KOPT-K1 (cell line): ENCODE measurements at regions not wholly inside any gene's neighbourhood (a gene's known extent, or its start where the extent isn't known, plus 50 kb on each side); places are given as distances from the start of the nearest gene placed in this dataset.

Experiments used
- H3K27ac ChIP-seq: fragments of 200-600 bp; sonication (generic); 2 replicates; pipeline ENCODE4 v1.5.1; 2016; ENCODE audit warnings: antibody characterized with exemption, mild to moderate bottlenecking, low read depth, low read length; ENCODE audit not compliant: poor library complexity, severe bottlenecking
- H3K36me3 ChIP-seq: fragments of 200-600 bp; sonication (generic); 2 replicates; pipeline ENCODE4 v1.5.1; 2017; ENCODE audit warnings: antibody characterized with exemption, mild to moderate bottlenecking, low read length, moderate library complexity; ENCODE audit not compliant: insufficient read depth
- H3K9me3 ChIP-seq: fragments of 200-600 bp; sonication (generic); 2 replicates; pipeline ENCODE4 v1.5.1; 2017; ENCODE audit warnings: antibody characterized with exemption, low read length, mild to moderate bottlenecking; ENCODE audit not compliant: insufficient read depth, poor library complexity, severe bottlenecking

- Histone ChIP-seq H3K27ac (no peak overlapping the region), H3K36me3 (peaks cover 22% of the 10 kb centered on the region), H3K9me3 (no peaks in the 10 kb centered on the region)
Measured at GRCh38 chr3:72442759-72443158, 405.5 kb downstream of the SHQ1 start.

DNA sequence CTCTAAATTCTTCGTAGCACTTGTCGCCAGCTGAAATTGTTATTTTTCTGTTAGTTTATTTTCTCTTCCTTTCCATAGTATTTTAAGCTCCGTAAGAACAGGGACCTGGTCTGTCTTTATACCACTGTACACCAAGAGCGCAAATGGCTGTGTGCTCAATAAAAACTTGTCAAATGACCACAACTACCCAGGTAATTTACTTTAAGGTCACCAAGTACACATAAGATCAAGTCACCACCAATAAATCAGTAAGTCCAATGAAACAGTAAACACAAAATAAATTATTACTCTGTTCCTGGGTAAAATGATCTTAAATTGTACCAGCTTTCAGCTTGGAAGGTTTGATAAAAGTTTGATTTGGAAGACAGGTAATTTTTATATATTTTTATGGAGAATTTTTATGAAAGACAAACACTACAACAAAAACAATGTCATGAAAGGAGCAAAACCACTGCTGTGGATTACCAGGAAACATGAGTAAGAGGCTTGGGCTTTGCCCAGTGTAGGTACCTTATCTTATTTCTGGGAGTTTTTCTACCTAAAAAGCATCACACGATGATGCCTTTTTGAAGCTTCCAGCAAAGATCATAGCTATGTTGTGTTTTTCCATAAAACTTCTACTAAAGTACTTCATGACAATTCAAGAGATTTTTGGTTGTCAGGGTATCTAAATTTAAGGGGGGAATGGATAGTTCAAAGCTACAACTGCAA, 406.8 kb downstream of the SHQ1 start:
- H3K27ac ChIP-seq, result no peak overlapping the region
- peaks cover 22% of the 10 kb centered on the region for H3K36me3 ChIP-seq
- no peaks in the 10 kb centered on the region for H3K9me3 ChIP-seq

GRCh38 chr3:72440491-72440890, 407.8 kb downstream of the SHQ1 start:
- peaks cover 22% of the 10 kb centered on the region for H3K36me3 ChIP-seq
- no peak overlapping the region for H3K27ac ChIP-seq

GRCh38 chr3:72439321-72440183, 408.7 kb downstream of the SHQ1 start:
- H3K27ac ChIP-seq, result no peak overlapping the region
- peaks cover 22% of the 10 kb centered on the region for H3K36me3 ChIP-seq
- H3K9me3 ChIP-seq, result no peaks in the 10 kb centered on the region

More at GRCh38 chr3:72440491-72440890, 407.8 kb downstream of the SHQ1 start:
- no peaks in the 10 kb centered on the region for H3K9me3 ChIP-seq

- H3K9me3 ChIP-seq, result no peaks in the 10 kb centered on the region
Measured at GRCh38 chr3:72437661-72438406, 410.4 kb downstream of the SHQ1 start.

DNA sequence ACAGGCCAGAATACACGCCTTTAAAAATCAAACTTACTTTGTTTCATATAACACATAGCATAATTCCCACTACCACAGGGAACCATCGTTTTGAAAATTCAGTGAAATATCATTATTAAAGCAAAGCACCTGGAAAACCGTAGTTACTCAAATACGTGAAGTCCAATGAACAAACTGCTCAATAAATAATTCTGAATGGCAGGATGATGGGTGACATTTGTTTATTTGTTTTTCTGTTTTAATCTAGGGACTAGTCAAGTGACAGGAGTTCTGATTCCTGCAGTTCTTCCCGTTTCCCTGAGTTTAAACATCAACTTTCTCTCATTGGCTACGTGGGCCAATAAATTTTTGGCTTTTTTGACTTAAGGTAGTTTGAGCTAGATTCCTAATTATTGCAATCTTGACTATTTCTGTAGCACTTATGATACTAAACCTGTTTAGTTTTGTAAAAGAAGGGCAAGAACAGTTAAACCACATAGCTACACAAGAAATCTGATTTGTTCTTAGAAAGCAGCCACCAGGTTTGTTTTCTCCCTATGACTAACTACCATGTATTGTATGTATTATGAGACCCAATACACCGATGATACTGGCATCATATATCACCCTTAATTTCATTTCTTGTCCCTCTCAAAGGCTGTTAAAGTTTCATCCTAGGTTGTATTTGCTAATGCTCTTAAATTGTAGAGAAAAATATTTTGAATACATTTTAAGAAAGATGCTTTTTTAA, 411.2 kb downstream of the SHQ1 start:
- H3K36me3 ChIP-seq, result peaks cover 22% of the 10 kb centered on the region
- H3K9me3 ChIP-seq, result no peaks in the 10 kb centered on the region
- no peak overlapping the region for H3K27ac ChIP-seq

More at GRCh38 chr3:72437661-72438406, 410.4 kb downstream of the SHQ1 start:
- no peak overlapping the region for H3K27ac ChIP-seq
- H3K36me3 ChIP-seq, result peaks cover 22% of the 10 kb centered on the region

DNA sequence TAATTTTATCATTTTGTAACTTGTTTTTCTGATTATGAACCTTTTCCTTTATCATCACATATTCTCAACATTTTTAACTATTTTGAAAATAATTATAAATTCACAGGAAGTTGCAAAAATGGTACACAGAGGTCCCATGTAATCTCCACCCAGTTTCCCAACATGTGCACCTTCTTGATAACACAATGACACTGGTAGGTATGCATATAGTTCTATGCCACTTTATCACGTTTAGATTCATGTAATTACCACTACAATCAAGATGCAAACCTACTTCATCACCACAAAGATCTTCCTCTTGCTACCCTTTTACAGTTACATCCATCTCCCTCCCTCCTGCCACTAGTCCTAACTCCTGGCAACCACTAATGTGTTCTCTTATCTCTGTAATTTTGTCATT, 413.9 kb downstream of the SHQ1 start:
- Histone ChIP-seq H3K27ac (no peak overlapping the region), H3K36me3 (peaks cover 15% of the 10 kb centered on the region), H3K9me3 (no peaks in the 10 kb centered on the region)

GRCh38 chr3:72432246-72432645, 416.0 kb downstream of the SHQ1 start:
- H3K9me3 ChIP-seq, result no peaks in the 10 kb centered on the region
- no peak overlapping the region for H3K27ac ChIP-seq
- H3K36me3 ChIP-seq, result no peaks in the 10 kb centered on the region

- Histone ChIP-seq H3K27ac (no peak overlapping the region), H3K36me3 (no peaks in the 10 kb centered on the region), H3K9me3 (no peaks in the 10 kb centered on the region)
Measured at GRCh38 chr3:72429589-72430353, 418.5 kb downstream of the SHQ1 start.

DNA sequence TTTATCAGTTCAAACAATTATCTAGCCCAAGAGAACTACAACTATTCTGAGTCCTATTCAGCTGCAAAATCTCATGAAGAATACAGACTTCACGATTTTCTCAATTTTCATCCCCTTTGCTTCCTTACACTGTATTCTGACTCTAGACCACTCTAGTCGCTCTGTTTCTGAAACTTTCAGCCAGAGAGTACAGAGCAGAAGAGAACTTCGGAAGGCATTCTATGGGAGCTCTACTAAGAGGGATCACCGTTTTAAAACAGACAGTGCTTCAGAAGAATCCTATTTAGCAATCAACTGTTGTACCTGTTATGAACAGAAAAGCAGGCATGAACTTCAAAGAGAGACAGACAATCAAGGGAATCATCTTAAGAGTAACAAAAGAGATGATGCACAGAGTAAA, 419.4 kb downstream of the SHQ1 start:
- Histone ChIP-seq H3K27ac (no peak overlapping the region), H3K9me3 (no peaks in the 10 kb centered on the region)

DNA sequence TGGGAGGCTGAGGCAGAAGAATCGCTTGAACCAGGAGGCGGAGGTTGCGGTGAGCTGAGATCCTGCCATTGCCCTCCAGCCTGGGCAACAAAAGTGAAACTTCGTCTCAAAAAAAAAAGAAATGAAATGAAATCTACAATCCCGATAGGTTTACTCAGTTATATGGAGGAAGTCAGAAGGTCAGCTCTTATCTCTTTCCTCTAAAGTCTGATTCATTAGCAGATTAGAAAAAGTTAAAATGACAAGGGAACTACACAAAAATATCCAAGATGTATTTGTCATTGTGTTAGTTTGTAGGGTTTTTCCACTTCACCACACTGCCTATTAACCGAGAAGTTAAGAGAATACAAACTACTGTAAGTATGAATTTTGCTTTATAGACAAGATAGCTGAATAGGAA, 420.6 kb downstream of the SHQ1 start:
- H3K27ac ChIP-seq, result no peak overlapping the region
- H3K9me3 ChIP-seq, result peaks cover 3% of the 10 kb centered on the region
- H3K36me3 ChIP-seq, result no peaks in the 10 kb centered on the region

More for the DNA sequence above, 419.4 kb downstream of the SHQ1 start:
- no peaks in the 10 kb centered on the region for H3K36me3 ChIP-seq

- peaks cover 11% of the 10 kb centered on the region for H3K9me3 ChIP-seq
- H3K27ac ChIP-seq, result no peak overlapping the region
- H3K36me3 ChIP-seq, result no peaks in the 10 kb centered on the region
Measured at GRCh38 chr3:72426618-72427397, 421.4 kb downstream of the SHQ1 start.

DNA sequence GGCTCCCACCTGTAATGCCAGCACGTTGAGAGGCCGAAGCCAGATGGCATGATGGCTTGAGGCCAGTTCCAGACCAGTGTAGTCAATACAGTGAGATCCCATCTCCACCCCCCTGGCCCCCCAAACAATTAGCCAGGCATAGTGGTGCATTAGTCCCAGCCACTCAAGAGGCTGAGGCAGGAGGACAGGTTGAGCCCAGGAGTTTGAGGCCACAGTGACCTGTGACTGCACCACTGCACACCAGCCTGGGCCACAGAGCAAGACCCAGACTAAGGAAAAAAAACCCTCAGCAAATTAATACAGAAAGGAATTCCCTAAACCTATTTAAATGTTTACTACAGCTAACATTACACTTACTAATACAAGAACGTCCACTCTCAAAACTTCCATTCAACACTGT, 424.6 kb downstream of the SHQ1 start:
- Histone ChIP-seq H3K9me3 (peaks cover 25% of the 10 kb centered on the region), H3K27ac (no peak overlapping the region), H3K36me3 (no peaks in the 10 kb centered on the region)
